ENCODE measurements at regions not wholly inside any gene's neighbourhood (a gene's known extent, or its start where the extent isn't known, plus 50 kb on each side); places are given as distances from the start of the nearest gene placed in this dataset.
"Not testable (repeated sequence)": the region's sequence is repeated elsewhere in the genome, so short reads cannot be mapped to it uniquely, and the experiment has no call there.

- TF ChIP-seq CTCF (IDR thresholded peaks at IDR 0.05; ENCODE audit: insufficient read depth, low read length, poor library complexity, severe bottlenecking); EZH2phosphoT487 (conservative IDR thresholded peaks at IDR 0.05; ENCODE audit: low read length): not testable (repeated sequence)
Observed at GRCh38 chr14:45551240-45551820, 298.3 kb upstream of the MIS18BP1 start.
